IPS-20b (cell line): ENCODE measurements at regions not wholly inside any gene's neighbourhood (a gene's known extent, or its start where the extent isn't known, plus 50 kb on each side); places are given as distances from the start of the nearest gene placed in this dataset.

ENCODE experiments used
- H3K27ac ChIP-seq: one replicate; pipeline ENCODE4 v1.5.1; 2013; ENCODE audit warnings: low read length
- H3K27me3 ChIP-seq: 2 replicates; pipeline ENCODE4 v1.6.1; 2013; ENCODE audit warnings: mild to moderate bottlenecking, low read length, inconsistent platforms; ENCODE audit not compliant: insufficient read depth
- H3K36me3 ChIP-seq: 2 replicates; pipeline ENCODE4 v1.6.1; 2013; ENCODE audit warnings: low read depth, mild to moderate bottlenecking, inconsistent platforms, low read length, moderate library complexity; ENCODE audit not compliant: insufficient read depth
- H3K4me1 ChIP-seq: 2 replicates; pipeline ENCODE4 v1.6.1; 2013; ENCODE audit warnings: mild to moderate bottlenecking, control low read depth, inconsistent platforms, low read length, moderate library complexity; ENCODE audit not compliant: insufficient read depth
- H3K4me3 ChIP-seq: 2 replicates; pipeline ENCODE4 v1.5.1; 2013; ENCODE audit warnings: mild to moderate bottlenecking, low read length, inconsistent platforms
- H3K9ac ChIP-seq: 2 replicates; pipeline ENCODE4 v1.6.1; 2013; ENCODE audit warnings: low read depth, mild to moderate bottlenecking, inconsistent platforms, low read length, moderate library complexity
- H3K9me3 ChIP-seq: 2 replicates; pipeline ENCODE4 v1.6.1; 2013; ENCODE audit warnings: mild to moderate bottlenecking, low read depth, low read length, inconsistent platforms; ENCODE audit not compliant: insufficient read depth

- H3K9me3 ChIP-seq = no peaks in the 10 kb centered on the region
- H3K4me1 ChIP-seq = no peaks in the 10 kb centered on the region
- no peak overlapping the region for H3K4me3 ChIP-seq
- H3K27ac ChIP-seq = no peak overlapping the region
- H3K27me3 ChIP-seq = peaks cover 24% of the 10 kb centered on the region
- no peak overlapping the region for H3K9ac ChIP-seq
- H3K36me3 ChIP-seq = no peaks in the 10 kb centered on the region
Observed at GRCh38 chr15:31975830-31976229, 54.5 kb upstream of the CHRNA7 start.

- H3K27ac ChIP-seq = no peak overlapping the region
- H3K27me3 ChIP-seq = peaks cover 24% of the 10 kb centered on the region
- H3K4me3 ChIP-seq = no peak overlapping the region
- H3K9ac ChIP-seq = no peak overlapping the region
- H3K36me3 ChIP-seq = no peaks in the 10 kb centered on the region
- no peaks in the 10 kb centered on the region for H3K9me3 ChIP-seq
- H3K4me1 ChIP-seq = no peaks in the 10 kb centered on the region
Observed at GRCh38 chr15:31977138-31977537, 53.2 kb upstream of the CHRNA7 start.

- no peaks in the 10 kb centered on the region for H3K36me3 ChIP-seq
- peaks cover 24% of the 10 kb centered on the region for H3K27me3 ChIP-seq
- no peaks in the 10 kb centered on the region for H3K9me3 ChIP-seq
- no peak overlapping the region for H3K27ac ChIP-seq
- H3K4me1 ChIP-seq = no peaks in the 10 kb centered on the region
- H3K4me3 ChIP-seq = no peak overlapping the region; the same call in 1 of the 2 replicates
- 0 out of 2 replicates have a peak overlapping the region, but pooled peaks have one; percentile 18 for H3K9ac ChIP-seq
Observed at GRCh38 chr15:31977812-31978661, 52.3 kb upstream of the CHRNA7 start.
